PC-3 (cell line): ENCODE measurements at regions not wholly inside any gene's neighbourhood (a gene's known extent, or its start where the extent isn't known, plus 50 kb on each side); places are given as distances from the start of the nearest gene placed in this dataset.
A peak's percentile ranks its signal among the peaks of the same experiment; 100 is the strongest.

ENCODE experiments used
- ATAC-seq: fragments of 200-7000 bp; cut with Tn5 transposase; 2 replicates; pipeline ENCODE4 v1.9.1; 2020; ENCODE audit warnings: mild to moderate bottlenecking, moderate library complexity
- BruUV-seq: library from RNA; stranded (reverse); fragments of 400-500 nt; replicated peaks from 2 replicates; lab custom pipeline; 2021; lab: Mats Ljungman, UMichigan
- CTCF ChIA-PET: fragments of 300-600 bp; sonication (Branson Sonifier 250); formaldehyde crosslinking; loops from one replicate; lab custom pipeline; 2022; ENCODE audit warnings: antibody characterized with exemption; lab: Charles Lee
- POLR2A ChIA-PET: fragments of 300-600 bp; sonication (Branson Sonifier 250); formaldehyde crosslinking; loops from one replicate; lab custom pipeline; 2022; ENCODE audit warnings: antibody characterized with exemption; ENCODE audit not compliant: unreplicated experiment; lab: Charles Lee
- DNase-seq: peaks from one replicate; pipeline ENCODE4 v3.0.0-alpha.2; 2015
- H2AFZ ChIP-seq: fragments of 300-600 bp; sonication (generic); 2 replicates; pipeline ENCODE4 v1.6.0; 2016; ENCODE audit warnings: antibody characterized with exemption, low read length
- H3F3A ChIP-seq: fragments of 300-600 bp; sonication (generic); one replicate; pipeline ENCODE4 v1.6.0; 2017; ENCODE audit warnings: antibody characterized with exemption, low read length, control low read depth, mild to moderate bottlenecking; ENCODE audit not compliant: unreplicated experiment
- H3K27ac ChIP-seq: fragments of 300-600 bp; sonication (generic); 2 replicates; pipeline ENCODE4 v1.5.1; 2016; ENCODE audit warnings: mild to moderate bottlenecking, low read length
- H3K27me3 ChIP-seq: fragments of 300-600 bp; sonication (generic); 2 replicates; pipeline ENCODE4 v1.6.1; 2016; ENCODE audit warnings: low read length, mixed read lengths
- H3K36me3 ChIP-seq: fragments of 300-600 bp; sonication (generic); 2 replicates; pipeline ENCODE4 v1.6.1; 2016; ENCODE audit warnings: low read depth, mixed run types, low read length, mixed read lengths
- H3K4me1 ChIP-seq: fragments of 300-600 bp; sonication (generic); 2 replicates; pipeline ENCODE4 v1.5.1; 2016; ENCODE audit warnings: low read length; ENCODE audit not compliant: insufficient read depth
- H3K4me2 ChIP-seq: fragments of 300-600 bp; sonication (generic); 2 replicates; pipeline ENCODE4 v1.6.0; 2016; ENCODE audit warnings: low read length
- H3K4me3 ChIP-seq: fragments of 300-600 bp; sonication (generic); 2 replicates; pipeline ENCODE4 v1.5.1; 2016; ENCODE audit warnings: mild to moderate bottlenecking, low read length, mixed read lengths
- H3K79me2 ChIP-seq: fragments of 300-600 bp; sonication (generic); 2 replicates; pipeline ENCODE4 v1.6.1; 2017; ENCODE audit warnings: low read length, mixed read lengths
- H3K9ac ChIP-seq: fragments of 300-600 bp; sonication (generic); 2 replicates; pipeline ENCODE4 v1.6.0; 2016; ENCODE audit warnings: mild to moderate bottlenecking, low read length
- H3K9me2 ChIP-seq: fragments of 300-600 bp; sonication (generic); replicated peaks from 2 replicates; pipeline ENCODE4 v1.6.1; 2016; ENCODE audit warnings: mixed run types, low read length, mixed read lengths
- H3K9me3 ChIP-seq: fragments of 300-600 bp; sonication (generic); 2 replicates; pipeline ENCODE4 v1.6.1; 2016; ENCODE audit warnings: low read length, mixed read lengths
- H4K20me1 ChIP-seq: fragments of 300-600 bp; sonication (generic); 2 replicates; pipeline ENCODE4 v1.6.1; 2016; ENCODE audit warnings: low read length, mixed read lengths
- CTCF ChIP-seq: fragments of 300-600 bp; sonication (generic); conservative IDR thresholded peaks from 2 replicates; pipeline ENCODE4 v1.5.1; 2017; ENCODE audit warnings: antibody characterized with exemption, low read depth, mild to moderate bottlenecking, low read length
- EZH2 ChIP-seq: fragments of 300-600 bp; sonication (generic); IDR thresholded peaks from one replicate; pipeline ENCODE4 v1.6.1; 2017; ENCODE audit warnings: antibody characterized with exemption, mild to moderate bottlenecking, low read length; ENCODE audit not compliant: unreplicated experiment
- EZH2phosphoT487 ChIP-seq: fragments of 300-600 bp; sonication (generic); IDR thresholded peaks from 2 replicates; pipeline ENCODE4 v1.6.1; 2018; ENCODE audit warnings: mild to moderate bottlenecking, antibody characterized with exemption, low read length, borderline replicate concordance
- intact Hi-C: fragments of 100-400 bp; cut with micrococcal nuclease; formaldehyde crosslinking; loops from 2 replicates; pipeline ENCODE4 v1.9.0; 2023

- Histone ChIP-seq H4K20me1 (no peaks in the 10 kb centered on the region), H3K9ac (no peak overlapping the region), H3K36me3 (no peaks in the 10 kb centered on the region), H2AFZ (no peak overlapping the region), H3K79me2 (no peaks in the 10 kb centered on the region), H3K27me3 (no peaks in the 10 kb centered on the region), H3F3A (no peaks in the 10 kb centered on the region), H3K4me2 (no peak overlapping the region), H3K9me3 (no peaks in the 10 kb centered on the region), H3K4me3 (no peak overlapping the region), H3K4me1 (no peaks in the 10 kb centered on the region), H3K27ac (no peak overlapping the region), H3K9me2 (0 out of 2 replicates have a peak, but pooled peaks cover 5% of the 10 kb centered on the region)
- ChIA-PET CTCF (no interaction called here), POLR2A (no interaction called here)
- DNase-seq (no peak), ATAC-seq (no peak)
- BruUV-seq = no TSS peak
- TF ChIP-seq EZH2 (no peak), CTCF (no peak), EZH2phosphoT487 (no peak)
- intact Hi-C loops = no loop called here
These were observed 505.5 kb upstream of the COX7C start for GRCh38 chr5:86112249-86112648.

GRCh38 chr5:86115164-86115563 lies 502.6 kb upstream of the COX7C start:
- no peak overlapping the region for H3K4me2 ChIP-seq
- no peak overlapping the region for H3K9ac ChIP-seq
- DNase-seq (no peak), ATAC-seq (no peak)
- no peak overlapping the region for H2AFZ ChIP-seq
- no peaks in the 10 kb centered on the region for H3K27me3 ChIP-seq
- no peak overlapping the region for H3K4me3 ChIP-seq
- POLR2A ChIA-PET = no interaction called here
- H4K20me1 ChIP-seq = no peaks in the 10 kb centered on the region
- H3K4me1 ChIP-seq = no peaks in the 10 kb centered on the region
- intact Hi-C loops = no loop called here
- no peaks in the 10 kb centered on the region for H3K36me3 ChIP-seq
- CTCF ChIA-PET = no interaction called here
- no peaks in the 10 kb centered on the region for H3F3A ChIP-seq
- TF ChIP-seq CTCF (no peak), EZH2phosphoT487 (no peak), EZH2 (no peak)
- BruUV-seq = no TSS peak
- no peaks in the 10 kb centered on the region for H3K79me2 ChIP-seq
- no peak overlapping the region for H3K27ac ChIP-seq
- H3K9me3 ChIP-seq = no peaks in the 10 kb centered on the region
- 0 out of 2 replicates have a peak, but pooled peaks cover 5% of the 10 kb centered on the region for H3K9me2 ChIP-seq

- no peaks in the 10 kb centered on the region for H3K9me3 ChIP-seq
- no peak overlapping the region for H3K4me2 ChIP-seq
- no peaks in the 10 kb centered on the region for H3F3A ChIP-seq
- no peak overlapping the region for H3K9ac ChIP-seq
- no peak overlapping the region for H3K4me3 ChIP-seq
- CTCF ChIA-PET = interaction anchor here (0.6 kb wide), 3 partner anchors 110 to 687 kb away, joined by 3 to 4 read pairs (median 3); no protein-coding TSS in a partner anchor
- POLR2A ChIA-PET = interaction anchor here (0.6 kb wide), 1 partner anchor 197 kb away, joined by 5 read pairs; no protein-coding TSS in a partner anchor
- no peaks in the 10 kb centered on the region for H4K20me1 ChIP-seq
- no peaks in the 10 kb centered on the region for H3K4me1 ChIP-seq
- ATAC-seq = peak; percentile 82
- H3K27me3 ChIP-seq = no peaks in the 10 kb centered on the region
- no peak overlapping the region for H3K27ac ChIP-seq
- BruUV-seq = no TSS peak
- intact Hi-C loops = no loop called here
- H3K9me2 ChIP-seq = no peaks in the 10 kb centered on the region
- peak; percentile 48 for DNase-seq
- H3K79me2 ChIP-seq = no peaks in the 10 kb centered on the region
- no peaks in the 10 kb centered on the region for H3K36me3 ChIP-seq
- no peak for TF ChIP-seq EZH2
- TF ChIP-seq CTCF = peak; percentile 64
- no peak overlapping the region for H2AFZ ChIP-seq
These were observed 499.2 kb upstream of the COX7C start for GRCh38 chr5:86118542-86118941.
